GM12878 (cell line): ENCODE measurements at regions not wholly inside any gene's neighbourhood (a gene's known extent, or its start where the extent isn't known, plus 50 kb on each side); places are given as distances from the start of the nearest gene placed in this dataset.

Experiments
- ATAC-seq: fragments of 200-7000 bp; cut with Tn5 transposase; 3 replicates; pipeline ENCODE4 v1.9.1; 2020; ENCODE audit warnings: mild to moderate bottlenecking, moderate library complexity
- BruUV-seq: library from RNA; stranded (reverse); fragments of 400-500 nt; replicated peaks from 2 replicates; lab custom pipeline; 2021; lab: Mats Ljungman, UMichigan
- CTCF ChIA-PET: fragments of 300-600 bp; sonication (Branson Sonifier 250); formaldehyde crosslinking; extraction: SDS; loops from one replicate; lab custom pipeline; 2021; ENCODE audit warnings: inconsistent platforms; lab: Yijun Ruan, JAX
- POLR2A ChIA-PET: fragments of 350-600 bp; formaldehyde crosslinking; extraction: SDS; loops from one replicate; lab custom pipeline; 2021; ENCODE audit warnings: inconsistent platforms; lab: Charles Lee
- RAD21 ChIA-PET: fragments of 300-600 bp; sonication (Branson Sonifier 250); formaldehyde crosslinking; loops from one replicate; lab custom pipeline; 2023; ENCODE audit warnings: antibody characterized with exemption; ENCODE audit not compliant: unreplicated experiment; lab: Charles Lee
- SMC1A ChIA-PET: fragments of 300-600 bp; sonication (Branson Sonifier 250); formaldehyde crosslinking; loops from one replicate; lab custom pipeline; 2023; ENCODE audit not compliant: unreplicated experiment, uncharacterized antibody; lab: Charles Lee
- DNase-seq: peaks from one replicate; pipeline ENCODE4 v3.0.0-alpha.2; 2011; ENCODE audit warnings: low read depth, low spot score
- FAIRE-seq: peaks from 3 replicates; lab custom pipeline; 2011; peaks lifted over from hg19 to GRCh38; lab: Jason Lieb, UNC
- H2AFZ ChIP-seq: 2 replicates; pipeline ENCODE4 v1.6.0; 2011; ENCODE audit warnings: low read depth, low read length, control low read depth; ENCODE audit not compliant: control insufficient read depth
- H3K27ac ChIP-seq: 2 replicates; pipeline ENCODE4 v1.5.1; 2011; ENCODE audit warnings: control low read depth; ENCODE audit not compliant: control insufficient read depth, insufficient read depth
- H3K27me3 ChIP-seq, 2 experiments: replicated peaks in 1 of 2; 2 replicates each; pipeline versions ENCODE4 v1.6.0 to v1.6.1; 2011; ENCODE audit warnings: low read length in 1 of 2; ENCODE audit not compliant: control insufficient read depth in 2 of 2, insufficient read depth in 2 of 2
- H3K36me3 ChIP-seq, 2 experiments: 2 replicates each; pipeline ENCODE4 v1.5.1; 2011; ENCODE audit warnings: low read length in 1 of 2; ENCODE audit not compliant: control insufficient read depth in 2 of 2, insufficient read depth in 2 of 2
- H3K4me1 ChIP-seq: 2 replicates; pipeline ENCODE4 v1.6.1; 2011; ENCODE audit warnings: mild to moderate bottlenecking, low read length, moderate library complexity, mixed read lengths; ENCODE audit not compliant: control insufficient read depth, insufficient read depth
- H3K4me2 ChIP-seq: 2 replicates; pipeline ENCODE4 v1.6.0; 2011; ENCODE audit warnings: control low read depth; ENCODE audit not compliant: control insufficient read depth, insufficient read depth
- H3K4me3 ChIP-seq: fragments of 200-600 bp; sonication (generic); 2 replicates; pipeline ENCODE4 v1.5.1; 2016
- H3K79me2 ChIP-seq: 2 replicates; pipeline ENCODE4 v1.6.0; 2011; ENCODE audit warnings: low read length; ENCODE audit not compliant: control insufficient read depth, insufficient read depth
- H3K9ac ChIP-seq: 2 replicates; pipeline ENCODE4 v1.8.0; 2011; ENCODE audit warnings: low read length, control low read depth, mixed read lengths; ENCODE audit not compliant: control insufficient read depth, insufficient read depth
- H3K9me3 ChIP-seq: replicated peaks from 3 replicates; pipeline ENCODE4 v1.5.1; 2011; ENCODE audit warnings: mild to moderate bottlenecking, low read length; ENCODE audit not compliant: control insufficient read depth, insufficient read depth
- H4K20me1 ChIP-seq: 2 replicates; pipeline ENCODE4 v1.6.0; 2011; ENCODE audit not compliant: control insufficient read depth, insufficient read depth
- CREB1 ChIP-seq: IDR thresholded peaks from 2 replicates; pipeline ENCODE4 v1.6.1; 2012; ENCODE audit warnings: low read depth, mild to moderate bottlenecking, inconsistent platforms
- DPF2 ChIP-seq: fragments of 450-650 bp; IDR thresholded peaks from 2 replicates; pipeline ENCODE4 v1.6.1; 2017; ENCODE audit warnings: mild to moderate bottlenecking
- EGR1 ChIP-seq, 2 experiments: IDR thresholded peaks; 1 replicate in 1 of 2; 2 replicates in 1 of 2; pipeline ENCODE4 v1.6.1; 2011 to 2012; ENCODE audit warnings: low read depth in 2 of 2, low read length in 2 of 2, borderline replicate concordance in 1 of 2, mild to moderate bottlenecking in 1 of 2, moderate library complexity in 1 of 2
- GABPA ChIP-seq: IDR thresholded peaks from 2 replicates; pipeline ENCODE4 v1.6.1; 2014; ENCODE audit warnings: antibody characterized with exemption, low read depth, mild to moderate bottlenecking, inconsistent platforms
- GATAD2B ChIP-seq: fragments of 450-650 bp; conservative IDR thresholded peaks from 2 replicates; pipeline ENCODE4 v1.6.1; 2017; ENCODE audit warnings: low read depth, mild to moderate bottlenecking, moderate library complexity
- NR2C1 ChIP-seq: fragments of 450-650 bp; IDR thresholded peaks from 2 replicates; pipeline ENCODE4 v1.6.1; 2017; ENCODE audit warnings: antibody characterized with exemption, mild to moderate bottlenecking, moderate library complexity
- SIX5 ChIP-seq: IDR thresholded peaks from 2 replicates; pipeline ENCODE4 v1.6.1; 2011; ENCODE audit warnings: mild to moderate bottlenecking, low read depth, low read length, moderate library complexity; ENCODE audit not compliant: severe bottlenecking
- TCF7 ChIP-seq: IDR thresholded peaks from 2 replicates; pipeline ENCODE4 v1.6.1; 2014; ENCODE audit warnings: antibody characterized with exemption, borderline replicate concordance
- WGBS: methylation state at CpG from one replicate; pipeline ENCODE4 v1.1.6; 2016; ENCODE audit warnings: low lambda C conversion rate; ENCODE audit not compliant: insufficient replicate concordance, insufficient coverage; ENCODE audit errors: missing lambda C conversion rate; 5-methylcytosine and 5-hydroxymethylcytosine counted together
- in situ Hi-C: fragments of 300-500 bp; cut with MboI; formaldehyde crosslinking; loops from 9 replicates; pipeline ENCODE4 v1.14.3; 2018; ENCODE audit warnings: mixed read lengths
- intact Hi-C: fragments of 100-400 bp; cut with micrococcal nuclease; formaldehyde crosslinking; loops from one replicate; pipeline ENCODE4 v1.14.2; 2022; ENCODE audit not compliant: unreplicated experiment
- TF ChIP-seq, protein P1 (sequence below): IDR thresholded peaks from 2 replicates; pipeline ENCODE4 v1.6.1; 2012; ENCODE audit warnings: low read depth, low read length, improper control_type of control experiment

DNA sequence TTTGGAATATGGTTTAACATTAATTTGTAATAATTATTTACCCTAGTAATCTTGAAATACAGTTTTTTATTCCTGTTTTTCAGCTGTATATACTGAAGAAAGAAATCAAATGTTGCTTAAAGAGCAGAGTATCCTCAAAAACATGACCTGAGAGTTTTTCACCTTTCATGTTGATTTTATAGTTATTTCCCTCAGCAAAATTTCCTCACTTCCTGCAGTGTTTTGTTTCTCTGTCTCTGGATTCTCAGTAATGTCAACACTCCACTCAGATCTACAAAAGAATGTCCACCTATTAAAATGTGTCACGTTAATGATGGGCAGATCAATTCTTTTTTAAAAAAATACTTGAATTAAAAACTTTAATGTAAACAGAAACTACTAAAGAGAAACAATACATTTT lies 398.3 kb downstream of the ANXA1 start:
- no peak overlapping the region for H3K4me3 ChIP-seq
- in situ Hi-C loops (loop anchor here (10.0 kb wide), 1 partner anchor 65 kb away; no protein-coding TSS in a partner anchor), intact Hi-C loops (no loop called here)
- no peaks in the 10 kb centered on the region for H3K9me3 ChIP-seq
- no peaks in the 10 kb centered on the region for H4K20me1 ChIP-seq
- H3K9ac ChIP-seq = no peak overlapping the region
- FAIRE-seq (no peak), DNase-seq (no peak), ATAC-seq (no peak)
- RAD21 ChIA-PET = no interaction called here
- no peak overlapping the region for H2AFZ ChIP-seq
- 0% methylated on average over 1 of the region's 1 CpG for WGBS
- POLR2A ChIA-PET = no interaction called here
- H3K27ac ChIP-seq = no peak overlapping the region
- CTCF ChIA-PET = no interaction called here
- SMC1A ChIA-PET = interaction anchor here (0.6 kb wide), 1 partner anchor 680 kb away, joined by 3 read pairs; no protein-coding TSS in a partner anchor
- H3K27me3 ChIP-seq = no peaks in the 10 kb centered on the region
- H3K4me1 ChIP-seq = no peaks in the 10 kb centered on the region
- no peaks in the 10 kb centered on the region for H3K36me3 ChIP-seq
- BruUV-seq = no TSS peak
- H3K4me2 ChIP-seq = no peak overlapping the region
- TF ChIP-seq GABPA (no peak), GATAD2B (no peak), DPF2 (no peak), TCF7 (no peak), SIX5 (no peak), EGR1 (IDR thresholded peaks at IDR 0.05; ENCODE audit: borderline replicate concordance in 1 of 2, low read depth in 2 of 2, low read length in 2 of 2) (no peak), NR2C1 (no peak), CREB1 (no peak)
- TF ChIP-seq, protein P1, sequence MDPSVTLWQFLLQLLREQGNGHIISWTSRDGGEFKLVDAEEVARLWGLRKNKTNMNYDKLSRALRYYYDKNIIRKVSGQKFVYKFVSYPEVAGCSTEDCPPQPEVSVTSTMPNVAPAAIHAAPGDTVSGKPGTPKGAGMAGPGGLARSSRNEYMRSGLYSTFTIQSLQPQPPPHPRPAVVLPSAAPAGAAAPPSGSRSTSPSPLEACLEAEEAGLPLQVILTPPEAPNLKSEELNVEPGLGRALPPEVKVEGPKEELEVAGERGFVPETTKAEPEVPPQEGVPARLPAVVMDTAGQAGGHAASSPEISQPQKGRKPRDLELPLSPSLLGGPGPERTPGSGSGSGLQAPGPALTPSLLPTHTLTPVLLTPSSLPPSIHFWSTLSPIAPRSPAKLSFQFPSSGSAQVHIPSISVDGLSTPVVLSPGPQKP = no peak
- no peaks in the 10 kb centered on the region for H3K79me2 ChIP-seq
